Erythroblast (primary cell): ENCODE measurements at regions not wholly inside any gene's neighbourhood (a gene's known extent, or its start where the extent isn't known, plus 50 kb on each side); places are given as distances from the start of the nearest gene placed in this dataset.

Source experiments
- GATA1 ChIP-seq: IDR thresholded peaks from 2 replicates; pipeline ENCODE4 v1.6.1; 2011; ENCODE audit warnings: low read depth, mild to moderate bottlenecking, control low read depth, low read length, moderate library complexity
- POLR2A ChIP-seq: IDR thresholded peaks from 2 replicates; pipeline ENCODE4 v1.6.1; 2011; ENCODE audit warnings: mild to moderate bottlenecking, low read length

DNA sequence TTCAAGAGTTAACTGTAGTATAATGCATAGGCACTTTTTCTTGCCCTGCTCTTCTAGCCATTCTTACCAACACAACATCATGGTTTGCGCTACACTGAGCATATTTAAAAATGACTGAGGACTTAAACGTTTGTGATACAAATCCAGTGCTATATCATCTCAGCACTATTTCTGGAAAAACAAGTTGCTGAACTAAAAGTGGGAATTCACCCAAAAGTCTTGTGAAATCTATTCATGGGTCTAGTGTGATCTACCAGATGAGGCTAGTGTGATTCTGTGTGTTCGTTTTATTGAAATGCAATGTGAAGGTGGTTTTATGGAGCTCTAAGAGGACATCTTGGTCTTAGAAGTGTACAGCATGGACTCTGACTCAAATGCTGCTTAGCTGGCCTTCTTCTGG, 584.6 kb upstream of the POM121L12 start:
- TF ChIP-seq POLR2A: no peak
- no peak for TF ChIP-seq GATA1
